ENCODE measurements at regions not wholly inside any gene's neighbourhood (a gene's known extent, or its start where the extent isn't known, plus 50 kb on each side); places are given as distances from the start of the nearest gene placed in this dataset.

DNA sequence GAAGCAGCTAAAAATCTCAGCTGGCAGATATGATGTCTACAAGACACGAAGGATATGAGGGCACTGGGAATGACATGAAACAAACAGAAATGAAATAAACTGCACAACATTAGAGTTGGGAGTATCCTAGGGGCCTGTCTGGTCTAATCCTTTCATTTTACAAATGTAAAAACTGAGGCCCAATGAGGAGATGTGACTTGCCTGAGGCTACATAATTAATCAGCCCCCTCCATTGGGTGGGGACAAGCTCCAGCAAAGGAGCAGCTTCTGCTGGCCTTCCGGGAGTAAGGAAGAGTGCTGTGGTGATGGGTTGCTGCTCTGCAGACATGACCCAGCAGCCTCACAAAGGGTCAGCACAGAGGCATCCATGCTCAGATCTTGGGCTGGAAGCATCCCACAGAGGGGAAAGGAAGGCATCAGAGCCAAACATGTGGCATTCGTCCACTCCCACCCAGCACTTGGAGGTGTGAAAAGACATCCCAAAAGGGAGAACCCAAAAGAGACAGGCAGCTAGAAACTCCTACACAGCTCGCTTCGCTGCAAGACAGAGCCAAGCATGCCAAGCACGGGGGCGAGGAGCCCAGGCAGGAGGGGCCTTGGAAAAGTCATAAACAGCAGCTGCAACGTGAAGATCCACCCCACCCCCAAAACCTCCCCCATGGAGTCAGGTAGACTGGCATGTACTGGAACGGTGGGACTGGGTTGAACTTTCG is 183.7 kb downstream of the UNC5CL start:
- H3K27ac ChIP-seq (ENCODE audit: insufficient read depth, low read depth, low read length): no peak overlapping the region
- TF ChIP-seq POLR2AphosphoS5 (IDR thresholded peaks at IDR 0.05; ENCODE audit: insufficient read depth, low read depth, low read length) (no peak), GATA2 (IDR thresholded peaks at IDR 0.05; ENCODE audit: insufficient read depth, insufficient read length, low read depth, low read length) (no peak), EZH2 (IDR thresholded peaks at IDR 0.05; ENCODE audit: borderline replicate concordance, low read depth, low read length, severe bottlenecking) (no peak), POLR2A (IDR thresholded peaks at IDR 0.05; ENCODE audit: low read depth, low read length) (no peak)
- TF ChIP-seq, protein P1, sequence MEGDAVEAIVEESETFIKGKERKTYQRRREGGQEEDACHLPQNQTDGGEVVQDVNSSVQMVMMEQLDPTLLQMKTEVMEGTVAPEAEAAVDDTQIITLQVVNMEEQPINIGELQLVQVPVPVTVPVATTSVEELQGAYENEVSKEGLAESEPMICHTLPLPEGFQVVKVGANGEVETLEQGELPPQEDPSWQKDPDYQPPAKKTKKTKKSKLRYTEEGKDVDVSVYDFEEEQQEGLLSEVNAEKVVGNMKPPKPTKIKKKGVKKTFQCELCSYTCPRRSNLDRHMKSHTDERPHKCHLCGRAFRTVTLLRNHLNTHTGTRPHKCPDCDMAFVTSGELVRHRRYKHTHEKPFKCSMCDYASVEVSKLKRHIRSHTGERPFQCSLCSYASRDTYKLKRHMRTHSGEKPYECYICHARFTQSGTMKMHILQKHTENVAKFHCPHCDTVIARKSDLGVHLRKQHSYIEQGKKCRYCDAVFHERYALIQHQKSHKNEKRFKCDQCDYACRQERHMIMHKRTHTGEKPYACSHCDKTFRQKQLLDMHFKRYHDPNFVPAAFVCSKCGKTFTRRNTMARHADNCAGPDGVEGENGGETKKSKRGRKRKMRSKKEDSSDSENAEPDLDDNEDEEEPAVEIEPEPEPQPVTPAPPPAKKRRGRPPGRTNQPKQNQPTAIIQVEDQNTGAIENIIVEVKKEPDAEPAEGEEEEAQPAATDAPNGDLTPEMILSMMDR (IDR thresholded peaks at IDR 0.05; ENCODE audit: extremely low read depth in 1 of 2, insufficient read depth in 1 of 2, low read depth in 1 of 2, low read length in 2 of 2): no peak
- TF ChIP-seq, protein P2, sequence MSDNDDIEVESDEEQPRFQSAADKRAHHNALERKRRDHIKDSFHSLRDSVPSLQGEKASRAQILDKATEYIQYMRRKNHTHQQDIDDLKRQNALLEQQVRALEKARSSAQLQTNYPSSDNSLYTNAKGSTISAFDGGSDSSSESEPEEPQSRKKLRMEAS (IDR thresholded peaks at IDR 0.05; ENCODE audit: insufficient read depth, insufficient read length): no peak
- H3K9me1 ChIP-seq (replicated peaks; ENCODE audit: control insufficient read depth, extremely low read depth, insufficient read depth, low read length): no peaks in the 10 kb centered on the region
- FAIRE-seq (no peak), DNase-seq (ENCODE audit: low read depth, low spot score) (no peak)
- dilution Hi-C loops (cut with MboI; ENCODE audit: extremely low pct_ligation_motif_present, low sequenced_read_pairs) (no loop called here), intact Hi-C loops (cut with micrococcal nuclease) (no loop called here)
- peaks cover 0 to 2% of the 10 kb centered on the region in 2 experiments for H3K27me3 ChIP-seq (ENCODE audit: control insufficient read depth in 2 of 2, insufficient read depth in 2 of 2, low read length in 2 of 2)
- ChIA-PET POLR2A (no interaction called here), CTCF (interaction anchor here (1.3 kb wide), 1 partner anchor 9 kb away, joined by 6 read pairs; no protein-coding TSS in a partner anchor)
- no peaks in the 10 kb centered on the region for H3K9me3 ChIP-seq (replicated peaks; ENCODE audit: control insufficient read depth, insufficient read depth, low read length)
- H4K20me1 ChIP-seq (replicated peaks; ENCODE audit: control insufficient read depth, extremely low read depth, insufficient read depth, low read length): no peaks in the 10 kb centered on the region
- H3K4me2 ChIP-seq (ENCODE audit: insufficient read depth, low read length): no peak overlapping the region
- H3K79me2 ChIP-seq (ENCODE audit: control insufficient read depth, insufficient read depth, low read length): no peaks in the 10 kb centered on the region
- H3K9ac ChIP-seq (replicated peaks; ENCODE audit: extremely low read depth, insufficient read depth, low read length): no peak overlapping the region
- H2AFZ ChIP-seq (ENCODE audit: low read depth, low read length): no peak overlapping the region
- H3K4me3 ChIP-seq (replicated peaks in 1 of 3; ENCODE audit: insufficient read depth in 1 of 3, low read depth in 1 of 3, low read length in 3 of 3): no peak overlapping the region
- no peaks in the 10 kb centered on the region for H3K4me1 ChIP-seq (ENCODE audit: control insufficient read depth, extremely low read depth, insufficient read depth, low read length)
- no TSS peak for BruUV-seq (replicated peaks)
- no peaks in the 10 kb centered on the region for H3K36me3 ChIP-seq (ENCODE audit: control insufficient read depth in 2 of 2, extremely low read depth in 1 of 2, insufficient read depth in 2 of 2, low read length in 2 of 2)
